PC-9 (cell line): ENCODE measurements at regions not wholly inside any gene's neighbourhood (a gene's known extent, or its start where the extent isn't known, plus 50 kb on each side); places are given as distances from the start of the nearest gene placed in this dataset.

Experiments
- BruUV-seq: library from RNA; stranded (reverse); fragments of 400-500 nt; replicated peaks from 2 replicates; lab custom pipeline; 2021; lab: Mats Ljungman, UMichigan
- CTCF ChIA-PET: fragments of 300-600 bp; sonication (Branson Sonifier 250); formaldehyde crosslinking; loops from one replicate; lab custom pipeline; 2022; ENCODE audit warnings: antibody characterized with exemption; lab: Charles Lee
- POLR2A ChIA-PET: fragments of 300-600 bp; sonication (Branson Sonifier 250); formaldehyde crosslinking; loops from one replicate; lab custom pipeline; 2022; ENCODE audit warnings: antibody characterized with exemption; ENCODE audit not compliant: unreplicated experiment; lab: Charles Lee
- DNase-seq, 2 experiments: peaks; one replicate each; pipeline versions ENCODE4 v3.0.0 to v3.0.0-alpha.2; 2015 to 2022; ENCODE audit warnings: mixed read lengths in 1 of 2
- H2AFZ ChIP-seq: fragments of 200-600 bp; sonication (generic); 2 replicates; pipeline ENCODE4 v1.8.1; 2017; ENCODE audit warnings: antibody characterized with exemption
- H3F3A ChIP-seq: fragments of 200-600 bp; sonication (generic); 2 replicates; pipeline ENCODE4 v1.8.1; 2017; ENCODE audit warnings: antibody characterized with exemption, mild to moderate bottlenecking, low read depth; ENCODE audit not compliant: insufficient read depth
- H3K27ac ChIP-seq: fragments of 200-600 bp; sonication (generic); 2 replicates; pipeline ENCODE4 v1.6.1; 2016; ENCODE audit warnings: mixed run types
- H3K27me3 ChIP-seq: fragments of 200-600 bp; sonication (generic); 2 replicates; pipeline ENCODE4 v1.6.1; 2016; ENCODE audit warnings: low read depth, mixed run types; ENCODE audit not compliant: insufficient read depth
- H3K36me3 ChIP-seq: fragments of 200-600 bp; sonication (generic); 2 replicates; pipeline ENCODE4 v1.6.1; 2016; ENCODE audit warnings: low read depth, mixed run types
- H3K4me1 ChIP-seq: fragments of 200-600 bp; sonication (generic); replicated peaks from 2 replicates; pipeline ENCODE4 v1.6.1; 2016; ENCODE audit warnings: mixed run types; ENCODE audit not compliant: insufficient read depth
- H3K4me2 ChIP-seq: fragments of 200-600 bp; sonication (generic); 2 replicates; pipeline ENCODE4 v1.6.1; 2017; ENCODE audit warnings: mixed run types
- H3K4me3 ChIP-seq: fragments of 200-600 bp; sonication (generic); 2 replicates; pipeline ENCODE4 v1.6.1; 2016; ENCODE audit warnings: mixed run types
- H3K79me2 ChIP-seq: fragments of 200-600 bp; sonication (generic); 2 replicates; pipeline ENCODE4 v1.6.1; 2017; ENCODE audit warnings: low read depth, mixed run types
- H3K9me2 ChIP-seq: fragments of 200-600 bp; sonication (generic); 2 replicates; pipeline ENCODE4 v1.8.1; 2017; ENCODE audit warnings: mild to moderate bottlenecking; ENCODE audit not compliant: insufficient read depth
- H3K9me3 ChIP-seq: fragments of 200-600 bp; sonication (generic); 2 replicates; pipeline ENCODE4 v1.8.1; 2016; ENCODE audit warnings: low read depth; ENCODE audit not compliant: insufficient read depth
- H4K20me1 ChIP-seq: fragments of 200-600 bp; sonication (generic); 2 replicates; pipeline ENCODE4 v1.8.1; 2017; ENCODE audit not compliant: insufficient read depth
- EZH2 ChIP-seq: fragments of 200-600 bp; sonication (generic); IDR thresholded peaks from 2 replicates; pipeline ENCODE4 v1.8.0; 2017; ENCODE audit warnings: antibody characterized with exemption, low read depth
- intact Hi-C: fragments of 100-400 bp; cut with micrococcal nuclease; formaldehyde crosslinking; loops from one replicate; pipeline ENCODE4 v1.10.0; 2022; ENCODE audit not compliant: unreplicated experiment
- TF ChIP-seq, protein P1 (sequence below): fragments of 200-600 bp; sonication (generic); conservative IDR thresholded peaks from 2 replicates; pipeline ENCODE4 v1.6.1; 2017; ENCODE audit warnings: mixed run types, antibody characterized with exemption, mild to moderate bottlenecking, moderate library complexity

GRCh38 chr9:105073147-105073546 is 145.2 kb upstream of the ABCA1 start:
- POLR2A ChIA-PET, result interaction anchor here (0.6 kb wide), 1 partner anchor 80 kb away, joined by 3 read pairs; no protein-coding TSS in a partner anchor
- Histone ChIP-seq H3K27me3 (no peaks in the 10 kb centered on the region), H3K36me3 (no peaks in the 10 kb centered on the region), H3K27ac (0 out of 2 replicates have a peak overlapping the region, but pooled peaks have one; percentile 89), H2AFZ (no peak overlapping the region; the same call in 1 of the 2 replicates), H3K9me2 (no peaks in the 10 kb centered on the region), H3K9me3 (peaks cover under 1% of the 10 kb centered on the region), H3K4me3 (no peak overlapping the region), H3F3A (peaks cover 29% of the 10 kb centered on the region), H3K4me2 (no peak overlapping the region), H3K4me1 (peaks cover 33% of the 10 kb centered on the region), H3K79me2 (no peaks in the 10 kb centered on the region), H4K20me1 (no peaks in the 10 kb centered on the region)
- intact Hi-C loops, result loop anchor here (5.0 kb wide), 1 partner anchor 44 kb away; no protein-coding TSS in a partner anchor
- no peak for DNase-seq
- TF ChIP-seq, protein P1, sequence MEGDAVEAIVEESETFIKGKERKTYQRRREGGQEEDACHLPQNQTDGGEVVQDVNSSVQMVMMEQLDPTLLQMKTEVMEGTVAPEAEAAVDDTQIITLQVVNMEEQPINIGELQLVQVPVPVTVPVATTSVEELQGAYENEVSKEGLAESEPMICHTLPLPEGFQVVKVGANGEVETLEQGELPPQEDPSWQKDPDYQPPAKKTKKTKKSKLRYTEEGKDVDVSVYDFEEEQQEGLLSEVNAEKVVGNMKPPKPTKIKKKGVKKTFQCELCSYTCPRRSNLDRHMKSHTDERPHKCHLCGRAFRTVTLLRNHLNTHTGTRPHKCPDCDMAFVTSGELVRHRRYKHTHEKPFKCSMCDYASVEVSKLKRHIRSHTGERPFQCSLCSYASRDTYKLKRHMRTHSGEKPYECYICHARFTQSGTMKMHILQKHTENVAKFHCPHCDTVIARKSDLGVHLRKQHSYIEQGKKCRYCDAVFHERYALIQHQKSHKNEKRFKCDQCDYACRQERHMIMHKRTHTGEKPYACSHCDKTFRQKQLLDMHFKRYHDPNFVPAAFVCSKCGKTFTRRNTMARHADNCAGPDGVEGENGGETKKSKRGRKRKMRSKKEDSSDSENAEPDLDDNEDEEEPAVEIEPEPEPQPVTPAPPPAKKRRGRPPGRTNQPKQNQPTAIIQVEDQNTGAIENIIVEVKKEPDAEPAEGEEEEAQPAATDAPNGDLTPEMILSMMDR, result no peak
- CTCF ChIA-PET, result interaction anchor here (0.5 kb wide), 1 partner anchor 281 kb away, joined by 3 read pairs; no protein-coding TSS in a partner anchor
- BruUV-seq, result no TSS peak

DNA sequence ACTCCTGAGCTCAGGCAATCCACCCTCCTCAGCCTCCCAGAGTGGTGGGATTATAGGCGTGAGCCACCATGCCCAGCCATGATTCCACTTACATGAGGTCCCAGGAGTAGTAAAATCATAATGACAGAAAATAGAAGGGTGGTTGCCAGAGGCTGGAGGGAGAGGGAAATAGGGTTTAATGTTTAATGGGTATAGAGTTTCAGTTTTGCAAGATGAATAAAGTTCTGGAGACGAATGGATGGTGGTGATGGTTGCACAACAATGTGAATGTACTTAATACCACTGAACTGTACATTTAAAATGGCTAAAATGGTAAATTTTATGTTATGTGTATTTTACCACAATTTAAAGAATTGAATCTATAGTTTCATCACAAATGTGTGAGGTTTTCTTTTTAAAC is 146.5 kb upstream of the ABCA1 start:
- Histone ChIP-seq H3K9me2 (no peaks in the 10 kb centered on the region), H3K36me3 (no peaks in the 10 kb centered on the region), H2AFZ (no peak overlapping the region), H3K4me3 (no peak overlapping the region), H3K9me3 (no peaks in the 10 kb centered on the region), H3K27ac (no peak overlapping the region), H4K20me1 (no peaks in the 10 kb centered on the region), H3K4me2 (no peak overlapping the region), H3K4me1 (peaks cover 44% of the 10 kb centered on the region), H3F3A (peaks cover 34% of the 10 kb centered on the region), H3K27me3 (no peaks in the 10 kb centered on the region), H3K79me2 (no peaks in the 10 kb centered on the region)
- ChIA-PET CTCF (no interaction called here), POLR2A (no interaction called here)
- intact Hi-C loops, result loop anchor here (5.0 kb wide), 1 partner anchor 43 kb away; no protein-coding TSS in a partner anchor
- DNase-seq, result no peak
- TF ChIP-seq, protein P1, result no peak
- TF ChIP-seq EZH2, result no peak
- BruUV-seq, result no TSS peak

GRCh38 chr9:105076729-105077128 is 148.8 kb upstream of the ABCA1 start:
- no TSS peak for BruUV-seq

More at GRCh38 chr9:105076729-105077128, 148.8 kb upstream of the ABCA1 start:
- intact Hi-C loops, result no loop called here
- H3K4me1 ChIP-seq, result peaks cover 31% of the 10 kb centered on the region
- no peaks in the 10 kb centered on the region for H3K27me3 ChIP-seq
- no peaks in the 10 kb centered on the region for H3K36me3 ChIP-seq
- DNase-seq, result no peak
- H3K9me3 ChIP-seq, result no peaks in the 10 kb centered on the region
- H3K4me3 ChIP-seq, result no peak overlapping the region
- H3F3A ChIP-seq, result peaks cover 24% of the 10 kb centered on the region
- H4K20me1 ChIP-seq, result no peaks in the 10 kb centered on the region
- no peaks in the 10 kb centered on the region for H3K79me2 ChIP-seq
- H2AFZ ChIP-seq, result no peak overlapping the region
- ChIA-PET CTCF (no interaction called here), POLR2A (no interaction called here)
- H3K9me2 ChIP-seq, result 0 out of 2 replicates have a peak, but pooled peaks cover 5% of the 10 kb centered on the region
- TF ChIP-seq, protein P1, result no peak
- no peak for TF ChIP-seq EZH2
- no peak overlapping the region for H3K4me2 ChIP-seq
- H3K27ac ChIP-seq, result no peak overlapping the region
